H9 (cell line): ENCODE measurements at regions not wholly inside any gene's neighbourhood (a gene's known extent, or its start where the extent isn't known, plus 50 kb on each side); places are given as distances from the start of the nearest gene placed in this dataset.

Experiments
- DNase-seq: peaks from one replicate; pipeline ENCODE4 v3.0.0-alpha.2; 2017
- H2AFZ ChIP-seq: one replicate; pipeline ENCODE4 v1.6.1; 2013; ENCODE audit warnings: mild to moderate bottlenecking, low read length, control low read depth, moderate library complexity
- H2AK5ac ChIP-seq: 2 replicates; pipeline ENCODE4 v1.6.1; 2013; ENCODE audit warnings: low read length, control low read depth, mixed read lengths; ENCODE audit not compliant: insufficient read length
- H2BK120ac ChIP-seq: one replicate; pipeline ENCODE4 v1.6.1; 2013; ENCODE audit warnings: low read depth, mild to moderate bottlenecking, low read length, control low read depth, inconsistent platforms; ENCODE audit not compliant: poor library complexity, severe bottlenecking
- H2BK12ac ChIP-seq: 2 replicates; pipeline ENCODE4 v1.6.1; 2013; ENCODE audit warnings: low read length, control low read depth, mixed read lengths, low read depth; ENCODE audit not compliant: insufficient read length
- H2BK15ac ChIP-seq: 2 replicates; pipeline ENCODE4 v1.6.1; 2013; ENCODE audit warnings: low read depth, low read length, control low read depth
- H2BK20ac ChIP-seq: one replicate; pipeline ENCODE4 v1.6.1; 2013; ENCODE audit warnings: low read depth, mild to moderate bottlenecking, low read length, control low read depth, inconsistent platforms; ENCODE audit not compliant: poor library complexity, severe bottlenecking
- H2BK5ac ChIP-seq: 2 replicates; pipeline ENCODE4 v1.6.1; 2013; ENCODE audit warnings: low read length, control low read depth, mixed read lengths; ENCODE audit not compliant: insufficient read length
- H3K14ac ChIP-seq: 2 replicates; pipeline ENCODE4 v1.6.1; 2013; ENCODE audit warnings: low read length, control low read depth; ENCODE audit not compliant: insufficient read depth
- H3K18ac ChIP-seq: 2 replicates; pipeline ENCODE4 v1.6.1; 2013; ENCODE audit warnings: low read depth, mild to moderate bottlenecking, mixed read lengths, low read length, control low read depth; ENCODE audit not compliant: insufficient read length
- H3K23ac ChIP-seq: 2 replicates; pipeline ENCODE4 v1.6.1; 2013; ENCODE audit warnings: low read length, control low read depth, mixed read lengths, low read depth; ENCODE audit not compliant: insufficient read length
- H3K23me2 ChIP-seq: 2 replicates; pipeline ENCODE4 v1.6.1; 2013; ENCODE audit warnings: low read depth, mild to moderate bottlenecking, mixed read lengths, low read length, control low read depth; ENCODE audit not compliant: insufficient read length, poor library complexity, severe bottlenecking
- H3K27ac ChIP-seq: 2 replicates; pipeline ENCODE4 v1.5.1; 2013; ENCODE audit warnings: low read length, control low read depth, mixed read lengths, low read depth; ENCODE audit not compliant: insufficient read length
- H3K27me3 ChIP-seq: 2 replicates; pipeline ENCODE4 v1.6.1; 2013; ENCODE audit warnings: low read length, control low read depth, inconsistent platforms; ENCODE audit not compliant: insufficient read depth
- H3K4ac ChIP-seq: 2 replicates; pipeline ENCODE4 v1.6.1; 2013; ENCODE audit warnings: low read depth, mild to moderate bottlenecking, control low read depth, inconsistent platforms, low read length, moderate library complexity
- H3K4me1 ChIP-seq: 2 replicates; pipeline ENCODE4 v1.6.1; 2013; ENCODE audit warnings: low read length, control low read depth, inconsistent platforms; ENCODE audit not compliant: insufficient read depth
- H3K4me2 ChIP-seq: 2 replicates; pipeline ENCODE4 v1.6.1; 2013; ENCODE audit warnings: low read length, control low read depth, mixed read lengths; ENCODE audit not compliant: insufficient read length, insufficient read depth
- H3K56ac ChIP-seq: 2 replicates; pipeline ENCODE4 v1.6.1; 2013; ENCODE audit warnings: low read depth, mild to moderate bottlenecking, mixed read lengths, low read length, control low read depth; ENCODE audit not compliant: insufficient read length
- H3K79me1 ChIP-seq: 2 replicates; pipeline ENCODE4 v1.6.1; 2013; ENCODE audit warnings: low read depth, mild to moderate bottlenecking, moderate library complexity, low read length, control low read depth, inconsistent platforms; ENCODE audit not compliant: insufficient read depth, poor library complexity, severe bottlenecking
- H3K79me2 ChIP-seq: 2 replicates; pipeline ENCODE4 v1.6.1; 2013; ENCODE audit warnings: low read length, control low read depth, inconsistent platforms; ENCODE audit not compliant: insufficient read depth
- H3K9ac ChIP-seq: 2 replicates; pipeline ENCODE4 v1.6.1; 2013; ENCODE audit warnings: low read length, control low read depth, mixed read lengths; ENCODE audit not compliant: insufficient read length; ENCODE audit errors: extremely low read depth
- H3K9me3 ChIP-seq: one replicate; pipeline ENCODE4 v1.6.1; 2013; ENCODE audit warnings: low read depth, low read length, inconsistent platforms; ENCODE audit not compliant: control insufficient read depth
- H3T11ph ChIP-seq: one replicate; pipeline ENCODE4 v1.6.1; 2013; ENCODE audit warnings: mild to moderate bottlenecking, low read length, control low read depth, inconsistent platforms
- H4K20me1 ChIP-seq: one replicate; pipeline ENCODE4 v1.6.1; 2013; ENCODE audit not compliant: control insufficient read depth, insufficient read length, insufficient read depth
- H4K5ac ChIP-seq: 2 replicates; pipeline ENCODE4 v1.6.1; 2013; ENCODE audit warnings: low read depth, mild to moderate bottlenecking, mixed read lengths, low read length, control low read depth; ENCODE audit not compliant: insufficient read length
- H4K8ac ChIP-seq: replicated peaks from 2 replicates; pipeline ENCODE4 v1.6.1; 2013; ENCODE audit warnings: low read length, control low read depth, mixed read lengths, low read depth; ENCODE audit not compliant: insufficient read length
- H4K91ac ChIP-seq: 2 replicates; pipeline ENCODE4 v1.6.1; 2013; ENCODE audit warnings: low read depth, mild to moderate bottlenecking, moderate library complexity, mixed read lengths, low read length, control low read depth; ENCODE audit not compliant: insufficient read length
- H3K27ac Mint-ChIP-seq, 3 experiments: 2 replicates in 2 of 3; 3 replicates in 1 of 3; pipeline ENCODE4 v1.8.0; 2020 to 2021; ENCODE audit warnings: mixed read lengths in 3 of 3, mild to moderate bottlenecking in 1 of 3, moderate library complexity in 1 of 3
- H3K27me3 Mint-ChIP-seq: 2 replicates; pipeline ENCODE4 v1.8.0; 2021; ENCODE audit warnings: low read depth, mild to moderate bottlenecking, moderate library complexity, mixed read lengths
- H3K36me3 Mint-ChIP-seq, 3 experiments: 2 replicates in 2 of 3; 3 replicates in 1 of 3; pipeline ENCODE4 v1.8.0; 2020 to 2021; ENCODE audit warnings: low read depth in 3 of 3, mixed read lengths in 3 of 3; ENCODE audit not compliant: insufficient read depth in 1 of 3
- H3K4me1 Mint-ChIP-seq, 2 experiments: 2 replicates each; pipeline ENCODE4 v1.8.0; 2020; ENCODE audit warnings: mixed read lengths in 2 of 2
- H3K4me3 Mint-ChIP-seq, 2 experiments: 2 replicates in 1 of 2; 3 replicates in 1 of 2; pipeline ENCODE4 v1.8.0; 2020 to 2021; ENCODE audit warnings: mild to moderate bottlenecking in 2 of 2, mixed read lengths in 2 of 2, moderate library complexity in 1 of 2
- H3K9me3 Mint-ChIP-seq, 2 experiments: 2 replicates in 1 of 2; 3 replicates in 1 of 2; pipeline ENCODE4 v1.8.0; 2020; ENCODE audit warnings: mild to moderate bottlenecking in 2 of 2, mixed read lengths in 2 of 2, moderate library complexity in 1 of 2
- CTCF ChIP-seq: fragments of 200-600 bp; sonication (generic); conservative IDR thresholded peaks from 3 replicates; pipeline ENCODE4 v1.8.0; 2021; ENCODE audit warnings: antibody characterized with exemption, mild to moderate bottlenecking
- WGBS: extraction: QIAGEN DNeasy Blood & Tissue Kit; methylation state at CpG from one replicate; pipeline ENCODE4 v1.1.7; 2013; ENCODE audit warnings: missing lambda C conversion rate, low lambda C conversion rate, mixed read lengths; ENCODE audit not compliant: insufficient read length; ENCODE audit errors: extremely low coverage; 5-methylcytosine and 5-hydroxymethylcytosine counted together

DNA sequence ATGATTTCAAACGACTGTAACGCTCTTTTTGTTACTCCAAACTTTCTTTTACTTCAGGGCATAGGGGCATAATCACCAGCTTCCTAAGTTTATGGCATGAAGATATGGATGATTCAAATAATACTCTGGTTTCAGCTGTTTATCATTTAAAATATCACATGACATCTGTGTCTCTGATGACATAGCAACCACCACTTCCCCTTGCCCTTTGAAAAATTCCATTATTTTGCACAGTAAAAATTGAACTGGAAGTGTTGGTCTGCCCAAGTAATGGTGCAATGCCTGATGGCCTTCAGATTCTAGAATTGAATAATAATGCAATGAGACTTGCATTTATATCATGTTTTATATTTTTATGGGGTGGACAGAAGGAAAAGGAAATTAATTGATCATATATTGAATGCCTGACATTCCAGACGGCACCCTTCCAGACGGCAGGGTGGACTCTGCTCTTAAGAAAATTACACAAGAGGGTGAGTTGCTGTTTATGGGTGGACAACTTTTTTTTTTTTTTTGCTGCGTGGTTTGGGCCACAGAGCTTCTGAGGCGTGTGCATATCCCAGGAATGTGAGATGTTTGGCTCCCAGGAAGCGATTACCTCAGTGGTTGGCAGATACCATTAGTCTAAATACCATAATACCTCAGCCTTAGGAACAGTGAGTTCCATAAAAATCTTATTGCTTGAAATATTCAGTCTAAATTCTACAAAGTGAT, 101.7 kb upstream of the ZNF521 start:
- Histone ChIP-seq H2AFZ (no peak overlapping the region), H3T11ph (no peak overlapping the region), H3K4ac (no peak overlapping the region), H3K18ac (no peak overlapping the region), H2BK5ac (no peak overlapping the region), H3K79me1 (no peaks in the 10 kb centered on the region), H3K23ac (no peak overlapping the region), H3K27me3 (no peaks in the 10 kb centered on the region), H3K23me2 (no peaks in the 10 kb centered on the region), H4K91ac (no peak overlapping the region), H3K14ac (no peak overlapping the region), H2BK12ac (no peak overlapping the region), H3K4me2 (no peak overlapping the region), H3K56ac (no peak overlapping the region), H3K9ac (no peak overlapping the region), H3K4me1 (no peaks in the 10 kb centered on the region), H3K27ac (no peak overlapping the region), H2BK120ac (no peak overlapping the region), H4K5ac (no peak overlapping the region), H2BK15ac (no peak overlapping the region), H3K79me2 (no peaks in the 10 kb centered on the region), H2BK20ac (no peak overlapping the region), H4K20me1 (no peaks in the 10 kb centered on the region), H3K9me3 (no peaks in the 10 kb centered on the region), H2AK5ac (no peak overlapping the region), H4K8ac (no peak overlapping the region)
- no CpG with 5 or more reads among the region's 7 CpGs for WGBS
- Mint-ChIP-seq H3K9me3 (peaks cover 3 to 10% of the 10 kb centered on the region in 2 experiments; a peak in 3 of 5 replicates), H3K27me3 (no peaks in the 10 kb centered on the region; the same call in 1 of the 2 replicates), H3K4me1 (peaks cover 7 to 8% of the 10 kb centered on the region in 2 experiments; a peak in 3 of 4 replicates), H3K4me3 (no peak overlapping the region), H3K36me3 (peaks cover 0 to 2% (median 0%) of the 10 kb centered on the region in 3 experiments; a peak in 1 of 7 replicates), H3K27ac (0 out of 7 replicates have a peak overlapping the region, but pooled peaks of 1 of the 3 experiments have one; percentile 31)
- no peak for DNase-seq
- no peak for TF ChIP-seq CTCF
